Thyroid gland (tissue), 4 donors: ENCODE measurements at regions not wholly inside any gene's neighbourhood (a gene's known extent, or its start where the extent isn't known, plus 50 kb on each side); places are given as distances from the start of the nearest gene placed in this dataset.

ENCODE experiments used
- DNase-seq, 2 donors: peaks; one replicate each; pipeline ENCODE4 v3.0.0-alpha.2; 2019
- H3K27ac ChIP-seq, 3 donors: fragments of 200-600 bp; sonication (generic); 1 replicate in 2 of 3; 2 replicates in 1 of 3; pipeline ENCODE4 v1.5.1; 2016 to 2019; ENCODE audit warnings: mild to moderate bottlenecking in 1 of 3, moderate library complexity in 1 of 3
- H3K27me3 ChIP-seq: fragments of 200-600 bp; sonication (generic); one replicate; pipeline ENCODE4 v1.5.1; 2019
- H3K36me3 ChIP-seq, 2 donors: fragments of 200-600 bp; sonication (generic); one replicate each; pipeline ENCODE4 v1.5.1; 2016 to 2019
- H3K4me1 ChIP-seq, 2 donors: fragments of 200-600 bp; sonication (generic); one replicate each; pipeline ENCODE4 v1.5.1; 2017 to 2019
- H3K4me3 ChIP-seq, 3 donors: fragments of 200-600 bp; sonication (generic); replicated peaks in 1 of 3; 1 replicate in 2 of 3; 2 replicates in 1 of 3; pipeline ENCODE4 v1.5.1; 2016; ENCODE audit warnings: mild to moderate bottlenecking in 1 of 3
- H3K9me3 ChIP-seq: fragments of 200-600 bp; sonication (generic); one replicate; pipeline ENCODE4 v1.5.1; 2017
- POLR2A ChIP-seq, 2 donors: fragments of 450-650 bp; IDR thresholded peaks; one replicate each; pipeline ENCODE4 v1.6.1; 2017; ENCODE audit warnings: antibody characterized with exemption in 2 of 2, mild to moderate bottlenecking in 2 of 2, moderate library complexity in 1 of 2
- WGBS, 2 donors: methylation state at CpG; one replicate each; pipeline ENCODE4 v1.1.5; 2017; 5-methylcytosine and 5-hydroxymethylcytosine counted together
- intact Hi-C: fragments of 100-400 bp; cut with DNase I; formaldehyde crosslinking; loops from one replicate; pipeline ENCODE4 v1.15.1; 2023
- TF ChIP-seq, protein P1 (sequence below), 6 experiments: fragments of 200-600 bp in 3 of 6; fragments of 450-650 bp in 3 of 6; sonication (generic) in 3 of 6; IDR thresholded peaks; one replicate each; pipeline ENCODE4 v1.5.1; 2016 to 2019; ENCODE audit warnings: antibody characterized with exemption in 6 of 6, mild to moderate bottlenecking in 2 of 6, inconsistent platforms in 1 of 6, moderate library complexity in 1 of 6

DNA sequence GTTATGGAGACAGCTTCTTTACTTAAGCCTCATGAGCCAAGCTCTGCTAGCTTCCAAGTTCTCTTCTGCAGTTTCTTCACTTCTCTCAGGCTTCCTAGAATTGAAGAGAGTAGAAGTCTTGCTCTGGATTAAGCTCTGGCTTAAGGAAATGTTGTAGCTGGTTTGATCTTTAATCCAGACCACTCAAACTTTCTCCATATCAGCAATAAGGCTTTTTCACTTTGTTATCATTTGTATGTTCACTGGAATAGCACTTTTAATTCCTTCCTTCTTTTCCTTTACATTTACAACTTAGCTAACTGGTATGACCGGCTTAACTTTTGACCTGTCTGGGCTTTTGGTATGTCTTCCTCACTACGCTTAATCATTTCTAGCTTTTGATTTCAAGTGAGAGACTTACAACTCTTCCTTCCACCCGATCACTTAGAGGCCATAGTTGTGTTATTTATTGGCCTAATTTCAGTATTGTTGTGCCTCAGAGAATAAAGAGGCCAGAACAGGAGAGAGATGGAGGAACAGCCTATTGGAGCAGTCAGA, 236.6 kb upstream of the BMP2 start:
- no peak overlapping the region for H3K4me3 ChIP-seq
- no peak for DNase-seq
- TF ChIP-seq, protein P1, sequence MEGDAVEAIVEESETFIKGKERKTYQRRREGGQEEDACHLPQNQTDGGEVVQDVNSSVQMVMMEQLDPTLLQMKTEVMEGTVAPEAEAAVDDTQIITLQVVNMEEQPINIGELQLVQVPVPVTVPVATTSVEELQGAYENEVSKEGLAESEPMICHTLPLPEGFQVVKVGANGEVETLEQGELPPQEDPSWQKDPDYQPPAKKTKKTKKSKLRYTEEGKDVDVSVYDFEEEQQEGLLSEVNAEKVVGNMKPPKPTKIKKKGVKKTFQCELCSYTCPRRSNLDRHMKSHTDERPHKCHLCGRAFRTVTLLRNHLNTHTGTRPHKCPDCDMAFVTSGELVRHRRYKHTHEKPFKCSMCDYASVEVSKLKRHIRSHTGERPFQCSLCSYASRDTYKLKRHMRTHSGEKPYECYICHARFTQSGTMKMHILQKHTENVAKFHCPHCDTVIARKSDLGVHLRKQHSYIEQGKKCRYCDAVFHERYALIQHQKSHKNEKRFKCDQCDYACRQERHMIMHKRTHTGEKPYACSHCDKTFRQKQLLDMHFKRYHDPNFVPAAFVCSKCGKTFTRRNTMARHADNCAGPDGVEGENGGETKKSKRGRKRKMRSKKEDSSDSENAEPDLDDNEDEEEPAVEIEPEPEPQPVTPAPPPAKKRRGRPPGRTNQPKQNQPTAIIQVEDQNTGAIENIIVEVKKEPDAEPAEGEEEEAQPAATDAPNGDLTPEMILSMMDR (IDR thresholded peaks at IDR 0.05), result no peak
- TF ChIP-seq POLR2A (IDR thresholded peaks at IDR 0.05), result no peak
- 91 to 92% methylated on average over 3 of the region's 3 CpGs for WGBS, 2 donors
- no peak overlapping the region for H3K27ac ChIP-seq
- H3K9me3 ChIP-seq, result no peaks in the 10 kb centered on the region
- H3K36me3 ChIP-seq, result no peaks in the 10 kb centered on the region
- peaks cover 0 to 8% of the 10 kb centered on the region in 2 donors for H3K4me1 ChIP-seq
- intact Hi-C loops, result no loop called here
- H3K27me3 ChIP-seq, result no peaks in the 10 kb centered on the region

DNA sequence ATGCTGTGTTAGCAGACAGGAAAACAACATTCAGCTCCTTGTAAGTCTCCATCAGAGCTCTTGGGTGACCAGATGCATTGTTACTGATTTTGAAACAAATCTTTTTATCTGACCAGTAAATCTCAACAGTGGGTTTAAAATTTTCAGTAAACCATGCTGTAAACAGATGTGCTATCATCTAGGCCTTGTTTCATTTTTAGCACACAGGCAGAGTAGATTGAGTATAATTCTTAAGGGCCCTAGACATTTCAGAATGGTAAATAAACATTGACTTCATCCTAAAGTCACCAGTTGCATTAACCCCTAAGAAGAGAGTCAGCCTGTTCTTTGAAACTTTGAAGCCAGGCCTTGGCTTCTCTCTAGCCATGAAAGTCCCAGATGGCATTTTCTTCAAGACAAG, 237.2 kb upstream of the BMP2 start:
- Histone ChIP-seq H3K27ac (no peak overlapping the region), H3K4me3 (no peak overlapping the region), H3K9me3 (no peaks in the 10 kb centered on the region), H3K27me3 (no peaks in the 10 kb centered on the region), H3K36me3 (no peaks in the 10 kb centered on the region), H3K4me1 (peaks cover 0 to 8% of the 10 kb centered on the region in 2 donors)
- DNase-seq, result no peak
- TF ChIP-seq, protein P1 (IDR thresholded peaks at IDR 0.05), result no peak
- TF ChIP-seq POLR2A (IDR thresholded peaks at IDR 0.05), result no peak
- intact Hi-C loops, result no loop called here

DNA sequence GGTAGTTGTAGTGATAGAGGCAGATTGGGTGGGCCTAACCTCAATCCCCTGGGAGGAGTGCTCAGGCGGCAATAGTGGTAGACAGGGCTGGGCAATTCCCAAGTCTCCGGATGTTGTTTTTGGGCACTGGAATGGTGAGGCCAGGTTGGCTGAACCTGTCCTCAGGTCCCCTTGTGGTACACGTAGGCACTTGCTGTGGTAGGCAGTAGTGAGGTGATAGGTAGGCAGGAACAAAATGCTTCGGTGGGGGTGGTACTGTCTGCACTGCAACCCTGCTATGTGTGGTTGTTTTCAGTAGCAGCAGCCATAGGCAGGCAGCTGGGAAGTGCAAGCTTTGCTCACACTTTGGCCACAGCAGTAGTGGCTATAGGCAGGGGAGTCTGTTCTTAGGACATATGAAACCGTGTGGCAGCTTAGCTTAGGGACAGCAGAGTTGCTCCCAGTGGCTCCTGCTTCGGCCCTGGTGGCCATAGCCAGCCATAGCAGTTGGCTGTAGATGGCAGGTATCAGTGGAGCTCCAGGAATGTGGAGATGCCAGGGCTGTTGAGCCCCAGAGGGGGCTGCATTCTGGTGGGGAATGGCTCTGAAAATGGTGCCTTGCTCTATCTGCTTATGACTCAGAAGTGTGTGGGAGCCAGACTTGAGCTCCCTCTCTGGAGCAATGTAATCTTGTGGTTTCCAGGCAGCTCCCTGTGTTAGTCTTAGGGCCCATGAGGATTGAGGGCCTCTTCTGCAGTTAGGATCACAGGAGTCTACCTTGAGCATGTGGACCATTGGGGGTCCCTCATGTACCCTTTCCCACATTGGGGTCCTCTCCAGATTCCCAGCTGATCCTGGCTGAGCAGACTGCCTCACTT, 241.8 kb upstream of the BMP2 start:
- intact Hi-C loops, result no loop called here
- Histone ChIP-seq H3K27ac (no peak overlapping the region), H3K36me3 (no peaks in the 10 kb centered on the region), H3K9me3 (no peaks in the 10 kb centered on the region), H3K4me1 (no peaks in the 10 kb centered on the region), H3K27me3 (no peaks in the 10 kb centered on the region), H3K4me3 (no peak overlapping the region)
- WGBS, 2 donors, result 71 to 83% methylated on average over 4 to 6 of the region's 6 CpGs
- TF ChIP-seq POLR2A (IDR thresholded peaks at IDR 0.05), result no peak
- TF ChIP-seq, protein P1 (IDR thresholded peaks at IDR 0.05), result no peak
- no peak for DNase-seq

DNA sequence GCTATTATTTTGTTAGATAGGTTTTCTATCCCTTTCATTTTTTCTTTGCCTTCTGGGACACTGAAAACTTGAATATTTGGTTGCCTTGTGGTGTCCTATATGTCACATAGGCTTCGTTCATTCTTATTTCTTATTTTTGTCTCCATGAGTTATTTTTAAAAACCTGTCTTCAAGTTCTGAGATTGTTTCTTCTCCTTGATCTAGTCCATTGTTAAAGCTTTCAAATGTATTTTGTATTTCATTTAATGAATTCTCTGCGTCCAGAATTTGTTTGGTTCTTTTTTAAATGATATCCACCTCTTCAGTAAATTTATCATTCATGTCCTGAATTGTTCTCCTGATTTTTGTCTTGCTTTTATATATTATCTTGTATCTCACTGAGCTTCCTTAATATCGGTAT, 243.2 kb upstream of the BMP2 start:
- Histone ChIP-seq H3K4me3 (no peak overlapping the region), H3K27me3 (no peaks in the 10 kb centered on the region), H3K36me3 (no peaks in the 10 kb centered on the region), H3K9me3 (no peaks in the 10 kb centered on the region), H3K4me1 (no peaks in the 10 kb centered on the region), H3K27ac (no peak overlapping the region)
- WGBS, 2 donors, result 92 to 96% methylated on average over 3 of the region's 3 CpGs
- no peak for DNase-seq
- intact Hi-C loops, result no loop called here
- TF ChIP-seq POLR2A (IDR thresholded peaks at IDR 0.05), result no peak
- TF ChIP-seq, protein P1 (IDR thresholded peaks at IDR 0.05), result no peak

DNA sequence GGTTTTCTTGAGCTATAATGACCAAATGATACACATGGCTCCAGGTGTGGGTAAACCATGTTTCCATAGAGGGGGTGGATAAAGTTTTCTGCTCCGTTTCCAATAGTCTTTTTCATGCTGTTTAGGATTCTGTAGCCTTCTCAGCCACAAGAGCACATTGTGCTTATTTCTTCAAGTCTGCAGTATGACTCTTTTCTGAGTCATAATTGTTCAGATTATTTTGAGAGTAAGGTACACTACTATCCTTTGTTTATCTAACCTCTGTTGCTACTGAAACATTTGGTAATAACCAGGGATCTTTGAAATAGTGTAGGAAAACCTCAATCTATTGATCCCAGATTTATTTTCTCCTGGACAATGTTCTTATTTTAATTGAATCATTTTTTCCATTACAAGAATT, 247.9 kb upstream of the BMP2 start:
- TF ChIP-seq, protein P1 (IDR thresholded peaks at IDR 0.05), result no peak
- TF ChIP-seq POLR2A (IDR thresholded peaks at IDR 0.05), result no peak
- WGBS, 2 donors, result 60 to 69% methylated on average over 1 of the region's 1 CpG
- Histone ChIP-seq H3K4me3 (no peak overlapping the region), H3K4me1 (no peaks in the 10 kb centered on the region), H3K27me3 (no peaks in the 10 kb centered on the region), H3K27ac (no peak overlapping the region), H3K36me3 (no peaks in the 10 kb centered on the region), H3K9me3 (no peaks in the 10 kb centered on the region)
- intact Hi-C loops, result no loop called here
- DNase-seq, result no peak
